IPS DF 4.7 (cell line): ENCODE measurements at regions not wholly inside any gene's neighbourhood (a gene's known extent, or its start where the extent isn't known, plus 50 kb on each side); places are given as distances from the start of the nearest gene placed in this dataset.
"Not testable (repeated sequence)": the region's sequence is repeated elsewhere in the genome, so short reads cannot be mapped to it uniquely, and the experiment has no call there.

Source experiments
- DNase-seq: peaks from one replicate; pipeline ENCODE4 v3.0.0-alpha.2; 2013; ENCODE audit warnings: low spot score; ENCODE audit errors: extremely low read depth

GRCh38 chr1:191490303-191490702 lies 668.0 kb upstream of the RGS18 start:
- no peak for DNase-seq

GRCh38 chr1:191495040-191495439 lies 663.2 kb upstream of the RGS18 start:
- DNase-seq: no peak

GRCh38 chr1:191498318-191498717 lies 659.9 kb upstream of the RGS18 start:
- DNase-seq: no peak

GRCh38 chr1:191498825-191499224 lies 659.4 kb upstream of the RGS18 start:
- no peak for DNase-seq

- no peak for DNase-seq
These were observed 653.3 kb upstream of the RGS18 start for GRCh38 chr1:191504999-191505398.

- no peak for DNase-seq
These were observed 650.0 kb upstream of the RGS18 start for GRCh38 chr1:191508239-191508638.

GRCh38 chr1:191511480-191511879 lies 646.8 kb upstream of the RGS18 start:
- DNase-seq: not testable (repeated sequence)

- DNase-seq: no peak
These were observed 640.4 kb upstream of the RGS18 start for GRCh38 chr1:191517826-191518225.

GRCh38 chr1:191519519-191519918 lies 638.7 kb upstream of the RGS18 start:
- no peak for DNase-seq

GRCh38 chr1:191520345-191520744 lies 637.9 kb upstream of the RGS18 start:
- no peak for DNase-seq

- DNase-seq: not testable (repeated sequence)
These were observed 632.3 kb upstream of the RGS18 start for GRCh38 chr1:191525944-191526343.

- DNase-seq: no peak
These were observed 630.0 kb upstream of the RGS18 start for GRCh38 chr1:191528275-191528674.

GRCh38 chr1:191530928-191531327 lies 627.3 kb upstream of the RGS18 start:
- no peak for DNase-seq

- no peak for DNase-seq
These were observed 625.0 kb upstream of the RGS18 start for GRCh38 chr1:191533254-191533653.

GRCh38 chr1:191536791-191537429 lies 621.4 kb upstream of the RGS18 start:
- no peak for DNase-seq

GRCh38 chr1:191541758-191542157 lies 616.5 kb upstream of the RGS18 start:
- DNase-seq: no peak

GRCh38 chr1:191542444-191542843 lies 615.8 kb upstream of the RGS18 start:
- DNase-seq: no peak

GRCh38 chr1:191546803-191547202 lies 611.5 kb upstream of the RGS18 start:
- DNase-seq: no peak

GRCh38 chr1:191551019-191551418 lies 607.2 kb upstream of the RGS18 start:
- DNase-seq: no peak

- no peak for DNase-seq
These were observed 599.9 kb upstream of the RGS18 start for GRCh38 chr1:191558379-191558778.

GRCh38 chr1:191561276-191561675 lies 597.0 kb upstream of the RGS18 start:
- DNase-seq: no peak

GRCh38 chr1:191564275-191564674 lies 594.0 kb upstream of the RGS18 start:
- DNase-seq: no peak

GRCh38 chr1:191572479-191572878 lies 585.8 kb upstream of the RGS18 start:
- DNase-seq: no peak

GRCh38 chr1:191575180-191575579 lies 583.1 kb upstream of the RGS18 start:
- no peak for DNase-seq
